ENCODE measurements at regions not wholly inside any gene's neighbourhood (a gene's known extent, or its start where the extent isn't known, plus 50 kb on each side); places are given as distances from the start of the nearest gene placed in this dataset.

GRCh38 chr18:22021701-22022100 lies 147.7 kb upstream of the GATA6 start:
- Histone ChIP-seq H3K27ac (no peak overlapping the region), H3K9me3 (no peaks in the 10 kb centered on the region), H3K4me3 (no peak overlapping the region), H3K27me3 (no peaks in the 10 kb centered on the region), H3K36me3 (ENCODE audit: low read depth, missing control alignments) (no peaks in the 10 kb centered on the region), H3K4me1 (peaks cover 6% of the 10 kb centered on the region)
- 84% methylated on average over 7 of the region's 7 CpGs for WGBS, 2 donors
- TF ChIP-seq POLR2A (IDR thresholded peaks at IDR 0.05), result no peak
- TF ChIP-seq, protein P1, sequence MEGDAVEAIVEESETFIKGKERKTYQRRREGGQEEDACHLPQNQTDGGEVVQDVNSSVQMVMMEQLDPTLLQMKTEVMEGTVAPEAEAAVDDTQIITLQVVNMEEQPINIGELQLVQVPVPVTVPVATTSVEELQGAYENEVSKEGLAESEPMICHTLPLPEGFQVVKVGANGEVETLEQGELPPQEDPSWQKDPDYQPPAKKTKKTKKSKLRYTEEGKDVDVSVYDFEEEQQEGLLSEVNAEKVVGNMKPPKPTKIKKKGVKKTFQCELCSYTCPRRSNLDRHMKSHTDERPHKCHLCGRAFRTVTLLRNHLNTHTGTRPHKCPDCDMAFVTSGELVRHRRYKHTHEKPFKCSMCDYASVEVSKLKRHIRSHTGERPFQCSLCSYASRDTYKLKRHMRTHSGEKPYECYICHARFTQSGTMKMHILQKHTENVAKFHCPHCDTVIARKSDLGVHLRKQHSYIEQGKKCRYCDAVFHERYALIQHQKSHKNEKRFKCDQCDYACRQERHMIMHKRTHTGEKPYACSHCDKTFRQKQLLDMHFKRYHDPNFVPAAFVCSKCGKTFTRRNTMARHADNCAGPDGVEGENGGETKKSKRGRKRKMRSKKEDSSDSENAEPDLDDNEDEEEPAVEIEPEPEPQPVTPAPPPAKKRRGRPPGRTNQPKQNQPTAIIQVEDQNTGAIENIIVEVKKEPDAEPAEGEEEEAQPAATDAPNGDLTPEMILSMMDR (IDR thresholded peaks at IDR 0.05), result no peak
- intact Hi-C loops (cut with DNase I; ENCODE audit: low total_unique reads), result no loop called here
- no peak for DNase-seq

DNA sequence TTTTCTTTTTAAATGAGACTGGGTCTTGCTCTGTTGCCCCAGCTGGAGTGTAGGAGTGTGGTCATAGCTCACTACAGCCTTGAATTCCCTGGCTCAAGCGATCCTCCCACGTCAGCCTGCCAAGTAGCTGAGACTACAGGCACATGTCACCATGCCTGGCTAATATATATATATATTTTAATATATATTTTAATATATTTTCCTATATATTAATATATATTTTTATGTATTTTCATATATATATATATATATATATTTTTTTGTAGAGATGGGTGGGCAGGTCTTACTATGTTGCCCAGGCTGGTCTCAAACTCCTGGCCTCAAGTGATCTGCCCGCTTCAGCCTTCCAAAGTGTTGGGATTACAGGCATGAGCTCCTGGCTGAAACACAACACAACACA lies 144.5 kb upstream of the GATA6 start:
- no peaks in the 10 kb centered on the region for H3K27me3 ChIP-seq
- intact Hi-C loops (cut with DNase I; ENCODE audit: low total_unique reads), result no loop called here
- no peak for DNase-seq
- H3K9me3 ChIP-seq, result no peaks in the 10 kb centered on the region
- peaks cover 13% of the 10 kb centered on the region for H3K4me1 ChIP-seq
- H3K36me3 ChIP-seq (ENCODE audit: low read depth, missing control alignments), result no peaks in the 10 kb centered on the region
- 76 to 81% methylated on average over 3 of the region's 3 CpGs for WGBS, 2 donors
- H3K4me3 ChIP-seq, result no peak overlapping the region
- TF ChIP-seq, protein P1 (IDR thresholded peaks at IDR 0.05), result no peak
- TF ChIP-seq POLR2A (IDR thresholded peaks at IDR 0.05), result no peak
- no peak overlapping the region for H3K27ac ChIP-seq

DNA sequence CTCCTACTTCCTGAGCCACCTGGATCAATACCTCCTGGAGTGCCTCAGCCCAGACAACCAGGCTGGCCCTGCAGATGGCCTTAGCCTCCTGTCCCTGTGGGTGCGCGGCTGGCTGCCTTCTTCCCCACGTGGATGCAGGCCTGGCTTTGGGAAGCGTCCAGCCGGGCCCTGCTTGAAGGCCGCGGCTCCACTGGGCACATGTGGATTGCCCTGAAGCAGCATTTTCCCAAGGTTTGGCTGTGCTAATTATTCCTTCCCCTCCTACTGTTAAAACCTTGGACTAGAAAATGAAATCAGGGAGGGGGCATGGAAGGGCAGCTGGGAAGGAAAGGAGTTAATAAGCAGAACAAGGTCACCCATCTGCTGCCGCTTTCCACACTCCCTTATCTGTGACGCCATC lies 143.0 kb upstream of the GATA6 start:
- Histone ChIP-seq H3K9me3 (no peaks in the 10 kb centered on the region), H3K4me1 (peaks cover 13% of the 10 kb centered on the region), H3K27me3 (no peaks in the 10 kb centered on the region), H3K36me3 (ENCODE audit: low read depth, missing control alignments) (no peaks in the 10 kb centered on the region), H3K27ac (peak overlapping the region in 1 of 2 donors; percentile 50), H3K4me3 (no peak overlapping the region)
- TF ChIP-seq, protein P1 (IDR thresholded peaks at IDR 0.05), result no peak
- 24 to 37% methylated on average over 9 of the region's 9 CpGs for WGBS, 2 donors
- intact Hi-C loops (cut with DNase I; ENCODE audit: low total_unique reads), result no loop called here
- DNase-seq, result peak; percentile 82

DNA sequence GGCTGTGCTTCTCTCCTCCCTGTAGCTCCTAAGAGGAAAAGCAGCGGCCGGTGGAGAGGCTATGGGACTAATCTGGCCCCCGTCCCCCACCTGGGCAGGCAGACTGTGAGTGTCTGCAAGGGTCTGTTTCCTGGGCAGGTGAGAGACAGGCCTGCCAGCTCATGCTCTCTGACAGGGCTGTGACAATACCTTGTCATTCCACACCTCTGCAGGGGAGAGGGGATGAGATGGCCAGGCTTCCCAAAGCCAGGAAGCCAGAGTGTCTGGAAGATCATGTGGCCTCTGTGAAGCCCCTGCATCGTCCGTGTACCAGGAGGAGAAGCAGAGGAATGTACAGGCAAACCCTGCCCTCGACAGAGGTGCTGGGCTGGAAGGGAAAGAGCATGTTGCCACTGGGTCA lies 142.5 kb upstream of the GATA6 start:
- Histone ChIP-seq H3K27ac (no peak overlapping the region), H3K9me3 (no peaks in the 10 kb centered on the region), H3K4me1 (peaks cover 13% of the 10 kb centered on the region), H3K36me3 (ENCODE audit: low read depth, missing control alignments) (no peaks in the 10 kb centered on the region), H3K27me3 (no peaks in the 10 kb centered on the region), H3K4me3 (no peak overlapping the region)
- 54% methylated on average over 5 to 6 of the region's 6 CpGs for WGBS, 2 donors
- intact Hi-C loops (cut with DNase I; ENCODE audit: low total_unique reads), result no loop called here
- TF ChIP-seq, protein P1 (IDR thresholded peaks at IDR 0.05), result no peak
- no peak for DNase-seq

GRCh38 chr18:22031611-22032010 lies 137.8 kb upstream of the GATA6 start:
- DNase-seq, result no peak
- Histone ChIP-seq H3K9me3 (no peaks in the 10 kb centered on the region), H3K4me3 (no peak overlapping the region), H3K4me1 (peaks cover 8% of the 10 kb centered on the region), H3K36me3 (ENCODE audit: low read depth, missing control alignments) (no peaks in the 10 kb centered on the region), H3K27ac (no peak overlapping the region), H3K27me3 (no peaks in the 10 kb centered on the region)
- WGBS, 2 donors, result 84 to 91% methylated on average over 6 of the region's 6 CpGs
- intact Hi-C loops (cut with DNase I; ENCODE audit: low total_unique reads), result no loop called here
- TF ChIP-seq, protein P1 (IDR thresholded peaks at IDR 0.05), result no peak
- no peak for TF ChIP-seq POLR2A (IDR thresholded peaks at IDR 0.05)
